ENCODE measurements at regions not wholly inside any gene's neighbourhood (a gene's known extent, or its start where the extent isn't known, plus 50 kb on each side); places are given as distances from the start of the nearest gene placed in this dataset.

GRCh38 chr1:105419030-105419429, 1637.4 kb upstream of the PRMT6 start:
- Histone ChIP-seq H3K36me3 (no peaks in the 10 kb centered on the region), H3K27ac (no peak overlapping the region), H3K4me3 (no peak overlapping the region), H3K9me3 (no peaks in the 10 kb centered on the region), H3K4me1 (no peaks in the 10 kb centered on the region), H3K27me3 (no peaks in the 10 kb centered on the region)
- DNase-seq (no peak), ATAC-seq (ENCODE audit: low FRiP score in 2 of 2) (no peak)
- TF ChIP-seq POLR2AphosphoS5 (IDR thresholded peaks at IDR 0.05) (no peak), CTCF (IDR thresholded peaks at IDR 0.05) (no peak), POLR2A (IDR thresholded peaks at IDR 0.05) (no peak), EP300 (IDR thresholded peaks at IDR 0.05) (no peak)
- WGBS, 2 donors, result 65 to 79% methylated on average over 1 of the region's 1 CpG

GRCh38 chr1:105427543-105427942, 1628.9 kb upstream of the PRMT6 start:
- H3K27me3 ChIP-seq, result no peaks in the 10 kb centered on the region
- H3K4me3 ChIP-seq, result no peak overlapping the region
- H3K4me1 ChIP-seq, result no peaks in the 10 kb centered on the region
- ATAC-seq (ENCODE audit: low FRiP score in 2 of 2), result no peak
- TF ChIP-seq EP300 (IDR thresholded peaks at IDR 0.05) (no peak), CTCF (IDR thresholded peaks at IDR 0.05) (no peak), POLR2A (IDR thresholded peaks at IDR 0.05) (no peak), POLR2AphosphoS5 (IDR thresholded peaks at IDR 0.05) (no peak)
- no peak for DNase-seq
- no peaks in the 10 kb centered on the region for H3K36me3 ChIP-seq
- no peaks in the 10 kb centered on the region for H3K9me3 ChIP-seq
- no peak overlapping the region for H3K27ac ChIP-seq
- WGBS, 2 donors, result 44 to 51% methylated on average over 2 of the region's 2 CpGs

- no peaks in the 10 kb centered on the region for H3K9me3 ChIP-seq
- H3K27me3 ChIP-seq, result no peaks in the 10 kb centered on the region
- H3K27ac ChIP-seq, result no peak overlapping the region
- H3K4me1 ChIP-seq, result no peaks in the 10 kb centered on the region
- DNase-seq (peak in 1 of 2 donors; percentile 10), ATAC-seq (ENCODE audit: low FRiP score in 2 of 2) (peak in 1 of 2 donors; percentile 22)
- H3K4me3 ChIP-seq, result no peak overlapping the region
- no peaks in the 10 kb centered on the region for H3K36me3 ChIP-seq
- no peak for TF ChIP-seq POLR2AphosphoS5 (IDR thresholded peaks at IDR 0.05)
- TF ChIP-seq CTCF (IDR thresholded peaks at IDR 0.05), result no peak
- no peak for TF ChIP-seq POLR2A (IDR thresholded peaks at IDR 0.05)
- no peak for TF ChIP-seq EP300 (IDR thresholded peaks at IDR 0.05)
- WGBS, 2 donors, result 73 to 87% methylated on average over 3 to 7 of the region's 7 CpGs
Measured at GRCh38 chr1:105436589-105437259, 1619.8 kb upstream of the PRMT6 start.

GRCh38 chr1:105437847-105438246, 1618.6 kb upstream of the PRMT6 start:
- TF ChIP-seq POLR2A (IDR thresholded peaks at IDR 0.05) (no peak), CTCF (IDR thresholded peaks at IDR 0.05) (no peak), POLR2AphosphoS5 (IDR thresholded peaks at IDR 0.05) (no peak), EP300 (IDR thresholded peaks at IDR 0.05) (no peak)
- Histone ChIP-seq H3K27me3 (no peaks in the 10 kb centered on the region), H3K9me3 (no peaks in the 10 kb centered on the region), H3K27ac (no peak overlapping the region), H3K36me3 (no peaks in the 10 kb centered on the region), H3K4me1 (no peaks in the 10 kb centered on the region), H3K4me3 (no peak overlapping the region)
- 85 to 96% methylated on average over 1 of the region's 1 CpG for WGBS, 2 donors
- peak in 1 of 2 donors; percentile 30 for ATAC-seq (ENCODE audit: low FRiP score in 2 of 2)
- no peak for DNase-seq

- no peak for DNase-seq
- WGBS, 2 donors, result 65 to 70% methylated on average over 4 of the region's 4 CpGs
- no peaks in the 10 kb centered on the region for H3K27me3 ChIP-seq
- no peak for ATAC-seq (ENCODE audit: low FRiP score in 2 of 2)
- H3K36me3 ChIP-seq, result no peaks in the 10 kb centered on the region
- no peak overlapping the region for H3K4me3 ChIP-seq
- H3K4me1 ChIP-seq, result no peaks in the 10 kb centered on the region
- no peak for TF ChIP-seq POLR2AphosphoS5 (IDR thresholded peaks at IDR 0.05)
- no peak for TF ChIP-seq CTCF (IDR thresholded peaks at IDR 0.05)
- TF ChIP-seq EP300 (IDR thresholded peaks at IDR 0.05), result no peak
- no peak for TF ChIP-seq POLR2A (IDR thresholded peaks at IDR 0.05)
- no peak overlapping the region for H3K27ac ChIP-seq
- H3K9me3 ChIP-seq, result no peaks in the 10 kb centered on the region
Measured at GRCh38 chr1:105442901-105443300, 1613.6 kb upstream of the PRMT6 start.
